Skin of body (tissue), 1 donor: ENCODE measurements at regions not wholly inside any gene's neighbourhood (a gene's known extent, or its start where the extent isn't known, plus 50 kb on each side); places are given as distances from the start of the nearest gene placed in this dataset.

ENCODE experiments used
- DNase-seq: peaks from one replicate; lab custom pipeline; 2025; lab: John Stamatoyannopoulos, UW

DNA sequence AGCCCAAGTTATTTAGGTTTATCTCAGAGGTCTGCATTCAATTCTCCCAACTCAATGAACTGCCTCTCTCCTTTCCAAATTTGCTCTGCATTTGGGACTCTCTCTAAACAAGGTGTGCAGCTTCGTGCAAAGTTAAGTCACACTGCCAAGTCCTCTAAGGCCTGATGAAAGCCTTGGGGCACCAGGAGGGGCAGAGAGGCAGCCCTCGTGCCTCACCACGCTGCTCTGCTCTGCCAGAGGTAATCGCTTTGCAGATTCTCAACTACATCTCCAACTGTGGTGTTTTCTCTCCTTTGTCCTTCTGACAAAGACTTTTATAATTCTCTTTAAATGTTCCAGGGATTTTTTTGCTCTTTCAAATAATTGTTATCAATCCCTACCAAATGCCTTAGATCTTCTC is 283.0 kb downstream of the MEIS1 start:
- no peak for DNase-seq

DNA sequence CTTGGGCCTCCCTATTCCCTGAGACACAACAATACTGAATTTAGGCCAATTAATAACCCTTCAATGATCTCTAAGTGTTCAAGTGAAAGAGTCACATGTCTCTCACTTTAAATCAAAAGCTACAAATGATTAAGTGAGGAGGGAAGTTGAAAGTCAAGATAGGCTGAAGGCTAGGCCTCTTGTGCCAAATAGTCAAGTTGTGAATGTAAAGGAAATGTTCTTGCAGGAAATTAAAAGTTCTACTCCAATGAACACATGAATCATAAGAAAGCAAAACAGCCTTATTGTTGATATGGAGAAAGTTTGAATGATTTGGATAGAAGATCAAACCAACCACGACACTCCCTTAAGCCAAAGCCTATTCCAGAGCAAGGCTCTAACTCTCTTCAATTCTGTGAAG is 286.9 kb downstream of the MEIS1 start:
- no peak for DNase-seq

DNA sequence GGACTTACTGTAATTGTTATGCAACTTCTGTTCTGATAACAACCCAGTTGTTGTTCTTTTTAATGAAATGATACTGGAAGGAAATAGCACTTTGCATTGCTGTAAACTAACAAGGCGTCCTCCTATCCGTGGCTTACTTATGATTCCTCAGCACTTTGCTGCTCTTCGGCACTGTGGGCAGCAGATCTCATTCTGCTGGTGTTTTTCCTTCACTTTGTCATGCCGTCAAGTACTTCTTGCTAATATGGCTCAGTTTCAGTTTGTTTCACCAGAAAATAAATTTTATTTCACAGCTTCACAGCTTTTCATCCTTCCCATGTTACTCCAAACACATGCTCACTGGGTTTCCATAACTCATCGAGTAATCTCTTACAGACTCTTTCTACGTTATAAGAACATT is 289.3 kb downstream of the MEIS1 start:
- DNase-seq, result peak; percentile 18

DNA sequence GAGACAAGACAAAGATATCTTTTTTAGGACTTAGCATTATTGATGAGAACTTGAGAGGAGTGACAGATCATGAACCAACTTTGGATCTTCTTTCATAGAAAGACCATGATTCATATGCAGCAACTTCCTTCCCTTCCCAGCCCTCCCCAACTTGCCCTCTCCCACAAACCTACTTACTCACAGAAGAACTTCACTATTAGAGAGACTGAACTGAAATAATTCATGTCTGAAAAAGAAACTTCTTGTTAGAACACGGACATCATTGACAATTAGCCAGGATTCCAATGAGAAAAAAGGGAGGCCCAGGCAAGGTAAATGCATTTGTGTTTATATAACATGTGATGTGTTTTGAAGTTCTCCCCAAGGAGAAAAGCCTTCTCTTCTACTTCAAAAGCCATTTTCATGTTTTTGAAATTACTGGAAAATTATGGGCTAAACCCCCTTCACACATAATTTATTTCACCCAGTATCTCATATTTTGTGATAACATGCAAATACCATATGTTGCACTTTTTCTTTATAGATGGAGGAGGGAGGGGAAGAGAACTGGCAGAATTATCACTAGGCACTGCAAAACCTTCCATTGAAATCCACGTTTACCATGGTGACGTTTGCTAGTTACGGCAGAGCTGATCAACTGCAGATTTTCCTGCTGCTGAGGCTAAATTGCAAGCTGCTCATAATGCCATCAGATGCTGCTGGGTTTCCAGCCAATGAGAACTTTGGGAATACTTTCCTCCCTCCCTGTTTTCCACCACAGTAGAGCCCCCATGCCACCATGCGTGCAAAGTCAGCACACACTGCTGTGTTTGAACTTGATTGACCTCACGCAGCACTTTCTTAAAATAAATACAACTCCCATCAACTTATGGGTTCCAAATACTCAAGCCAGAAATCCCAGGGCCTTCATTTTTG is 294.7 kb downstream of the MEIS1 start:
- peak; percentile 75 for DNase-seq

DNA sequence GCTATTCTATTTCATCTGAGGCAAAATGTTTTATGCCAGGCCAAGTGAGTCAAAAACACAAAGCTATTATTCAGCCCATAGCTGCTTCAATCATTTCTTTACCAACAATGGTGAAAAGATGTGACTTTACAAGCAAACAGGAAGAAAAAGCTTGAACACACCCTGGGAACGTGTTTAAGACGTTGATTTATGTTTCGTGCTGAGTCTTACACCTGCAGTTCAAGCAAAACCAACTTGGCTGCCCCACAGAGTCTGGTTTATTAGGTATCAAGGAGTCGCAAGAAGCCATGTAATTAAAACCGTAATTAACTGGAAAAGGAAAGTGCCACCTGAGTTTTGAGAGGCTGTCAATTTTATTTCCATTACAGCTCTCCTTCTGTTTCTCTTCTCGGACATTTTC is 295.5 kb downstream of the MEIS1 start:
- no peak for DNase-seq

DNA sequence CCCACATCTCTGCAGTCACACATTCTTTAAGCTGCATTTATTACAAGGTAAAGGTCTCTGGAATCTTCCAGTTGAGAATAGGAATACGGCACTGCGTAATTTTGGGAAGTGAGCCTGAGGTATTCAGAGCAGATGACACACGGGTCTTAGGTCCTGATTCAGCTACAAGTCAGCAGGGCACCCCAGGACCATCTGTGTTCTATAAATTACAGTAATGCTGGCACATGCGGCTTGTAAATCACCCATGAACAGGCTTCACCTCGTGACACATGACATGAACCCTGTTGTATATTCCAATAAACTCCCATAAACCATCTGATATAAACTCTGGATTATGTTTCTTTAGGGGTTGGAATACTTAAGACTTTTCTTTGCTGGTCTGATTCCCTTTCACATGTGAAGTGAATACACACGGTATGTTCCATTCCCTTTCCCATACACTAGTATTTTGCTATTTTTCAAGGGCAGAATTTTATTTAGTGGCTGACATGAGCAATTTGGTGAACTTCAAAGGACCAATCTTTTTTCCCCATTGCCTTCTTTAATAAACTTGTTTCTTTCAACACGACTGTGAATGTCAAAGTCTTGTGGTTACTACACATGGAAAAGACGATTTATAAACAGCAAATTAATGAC is 298.6 kb downstream of the MEIS1 start:
- no peak for DNase-seq

- no peak for DNase-seq
Observed at GRCh38 chr2:66748939-66749338, 314.0 kb downstream of the MEIS1 start.

DNA sequence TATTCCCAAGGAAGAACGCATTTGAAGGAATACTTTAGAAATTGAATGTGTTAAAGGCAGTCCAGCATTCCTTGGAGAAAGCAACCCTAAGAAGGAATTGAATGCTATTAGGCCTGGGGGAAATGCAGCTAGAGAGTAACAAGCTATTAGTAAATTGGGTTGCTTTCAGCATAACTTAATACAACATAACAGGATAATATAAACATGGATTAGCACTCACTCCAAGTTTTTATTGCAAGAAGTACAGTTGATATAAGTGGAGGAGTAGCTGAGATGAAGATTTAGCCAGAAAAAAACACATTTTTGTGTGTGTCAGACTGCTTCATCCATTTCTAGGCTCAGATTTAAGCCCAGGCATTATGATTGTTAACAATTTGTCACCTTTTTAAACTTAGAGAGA is 314.6 kb downstream of the MEIS1 start:
- no peak for DNase-seq

DNA sequence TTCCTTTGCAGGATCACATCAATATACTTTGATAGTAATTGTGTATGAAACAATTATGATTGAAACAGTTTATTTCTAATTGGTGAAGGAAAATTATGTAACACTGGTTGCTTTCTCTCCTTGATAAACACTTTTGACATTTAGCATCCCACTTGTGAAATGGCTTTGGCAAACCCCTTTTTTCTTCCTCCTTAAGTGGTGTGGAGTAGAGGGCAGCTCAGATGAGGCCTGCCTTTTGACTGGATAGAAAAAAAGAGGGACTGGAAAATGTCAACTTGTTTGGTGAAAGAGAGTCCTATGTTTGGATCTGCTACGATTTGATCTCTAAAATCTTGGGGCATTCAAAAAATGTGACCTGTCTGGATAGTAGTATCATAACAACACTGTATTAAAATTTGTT is 318.3 kb downstream of the MEIS1 start:
- no peak for DNase-seq

GRCh38 chr2:66753660-66754059 is 318.7 kb downstream of the MEIS1 start:
- no peak for DNase-seq

DNA sequence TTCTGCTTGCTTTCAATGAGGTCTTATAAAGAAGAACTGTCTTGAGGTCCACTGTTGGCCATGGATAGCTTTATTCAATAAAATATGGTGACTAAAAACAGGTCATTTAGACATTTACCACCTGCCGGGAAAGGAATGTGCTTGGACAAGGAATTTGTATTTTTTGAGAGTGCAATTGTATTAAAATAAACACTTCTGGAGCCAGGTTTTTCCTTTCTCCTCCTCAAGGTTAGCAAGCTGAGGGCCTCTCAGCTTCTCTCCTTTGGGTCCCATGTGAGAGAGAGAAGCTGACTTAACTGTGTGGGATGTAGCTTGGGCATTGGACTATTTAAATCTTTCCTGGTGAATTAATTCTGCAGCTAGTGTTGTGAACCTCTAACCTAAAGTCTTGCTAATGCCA is 321.0 kb downstream of the MEIS1 start:
- DNase-seq, result no peak

- DNase-seq, result no peak
Observed at GRCh38 chr2:66761826-66762225, 326.9 kb downstream of the MEIS1 start.

- no peak for DNase-seq
Observed at GRCh38 chr2:66762761-66763160, 327.8 kb downstream of the MEIS1 start.

DNA sequence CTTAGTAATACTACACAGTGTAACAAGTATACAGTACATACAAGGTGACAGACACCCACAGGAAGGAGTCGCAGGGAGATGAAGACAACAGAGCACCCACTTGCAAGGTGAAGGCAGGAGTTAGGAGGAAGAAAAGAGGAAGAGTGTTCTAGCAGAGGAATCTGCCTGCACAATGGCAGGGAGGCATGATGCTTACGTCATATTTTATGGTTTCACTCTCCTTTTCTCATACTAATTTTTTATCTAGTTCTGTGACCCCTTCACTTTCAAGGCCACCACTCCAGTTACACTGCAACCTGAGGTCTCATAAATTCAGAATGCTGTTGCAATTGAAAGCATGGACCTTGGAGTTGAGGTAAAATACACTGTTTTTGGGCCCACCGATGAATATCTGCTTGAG is 331.7 kb downstream of the MEIS1 start:
- DNase-seq, result no peak

- DNase-seq, result no peak
Observed at GRCh38 chr2:66771359-66771976, 336.5 kb downstream of the MEIS1 start.

- no peak for DNase-seq
Observed at GRCh38 chr2:66772618-66773017, 337.7 kb downstream of the MEIS1 start.

DNA sequence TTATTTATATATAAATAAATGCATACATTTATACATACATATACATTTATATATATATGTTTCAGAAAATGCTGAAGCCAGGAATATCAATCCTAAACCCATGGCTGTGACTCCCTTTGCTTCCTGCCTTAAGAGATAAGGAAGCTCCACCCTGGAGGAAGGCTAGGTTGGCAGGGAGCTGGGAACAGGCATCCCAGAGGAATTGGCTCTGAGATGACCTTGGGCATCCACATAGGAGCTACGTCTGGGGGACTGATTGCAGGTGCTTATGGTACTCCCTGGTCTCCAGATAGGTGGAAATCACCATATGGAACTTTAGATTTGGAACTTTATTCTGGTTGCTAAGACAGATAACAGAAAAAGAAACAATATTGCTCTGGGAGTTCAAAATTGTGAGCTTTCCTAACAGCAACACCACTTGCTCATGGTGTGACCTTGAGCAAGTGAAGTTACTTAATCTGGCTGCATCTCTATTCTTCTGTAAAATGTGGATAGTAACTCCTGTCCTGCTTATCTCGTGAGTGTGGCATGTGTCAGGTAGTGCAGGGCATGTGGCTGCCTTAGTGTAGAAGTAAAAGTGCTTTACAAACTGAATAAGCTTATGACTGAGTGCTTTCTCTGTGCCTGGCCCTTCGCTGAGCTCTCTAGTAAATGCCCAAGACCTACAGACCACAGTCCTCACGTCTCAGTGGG is 341.0 kb downstream of the MEIS1 start:
- DNase-seq, result no peak

DNA sequence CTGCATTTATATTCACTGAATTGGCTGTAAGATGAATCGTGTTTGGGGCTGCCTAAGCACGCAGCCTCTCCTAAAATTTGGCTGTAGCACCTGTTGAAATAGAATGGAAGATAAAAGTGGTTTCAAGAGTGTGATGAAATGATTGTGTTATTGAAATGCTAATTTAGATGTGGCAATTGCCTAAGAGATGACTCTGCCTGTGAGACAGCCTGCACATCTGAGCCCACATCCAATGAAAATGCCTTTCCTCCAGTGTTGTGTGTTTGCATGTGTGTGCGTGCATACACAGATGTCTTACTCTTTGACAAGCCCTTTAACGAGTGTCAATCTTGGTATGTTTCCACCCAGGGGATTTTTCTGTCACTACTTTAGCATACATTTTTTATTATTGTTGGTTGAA is 346.9 kb downstream of the MEIS1 start:
- DNase-seq, result peak; percentile 15

DNA sequence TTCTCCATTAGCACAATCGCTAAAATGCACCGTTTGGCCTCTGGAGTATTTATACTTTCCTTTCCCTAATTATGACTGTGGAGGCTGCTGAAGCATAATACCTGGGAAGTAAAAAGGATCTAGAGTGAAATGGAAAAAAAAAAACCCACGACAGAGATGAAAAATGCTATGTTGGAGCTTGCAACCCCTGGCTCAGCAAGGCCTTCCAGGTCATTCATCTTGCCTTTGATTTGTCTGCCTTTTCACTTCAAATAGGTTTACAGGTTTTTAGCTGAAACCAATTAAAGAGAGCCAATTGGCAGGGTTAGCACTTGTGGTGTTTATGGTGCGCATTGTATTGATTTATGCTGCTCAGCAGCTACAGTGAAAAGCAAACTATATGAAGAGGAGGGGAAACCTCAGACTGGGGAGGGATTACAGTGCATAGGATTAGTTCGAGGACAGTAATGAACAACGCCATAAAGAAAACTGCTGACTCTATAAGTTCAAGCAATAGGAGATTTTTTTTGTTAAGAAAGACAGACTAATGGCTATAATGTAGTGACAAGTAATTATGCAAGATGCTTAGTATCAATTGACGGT is 347.9 kb downstream of the MEIS1 start:
- no peak for DNase-seq

DNA sequence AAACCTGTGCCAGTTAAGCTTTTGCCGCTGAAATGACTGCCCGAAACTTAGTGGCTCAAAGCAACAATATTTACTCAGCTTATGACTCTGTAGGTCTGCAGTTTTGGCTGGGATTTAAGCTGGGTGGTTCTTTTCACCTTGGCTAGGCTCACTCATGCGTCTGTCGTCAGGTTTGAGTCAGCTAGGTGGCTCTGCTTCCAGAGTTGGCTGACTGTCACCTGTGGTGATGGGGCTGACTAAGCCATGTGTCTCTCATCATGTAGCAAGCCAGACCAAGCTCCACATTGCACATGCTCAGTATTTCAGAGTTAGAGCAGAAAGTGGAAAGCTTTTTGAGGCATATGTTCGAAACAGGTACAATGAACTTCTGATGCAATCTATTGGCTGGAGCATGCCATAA is 354.8 kb downstream of the MEIS1 start:
- DNase-seq, result no peak

- DNase-seq, result peak; percentile 29
Observed at GRCh38 chr2:66790651-66791181, 355.8 kb downstream of the MEIS1 start.
